Pancreas (tissue), 10 donors: ENCODE measurements at regions not wholly inside any gene's neighbourhood (a gene's known extent, or its start where the extent isn't known, plus 50 kb on each side); places are given as distances from the start of the nearest gene placed in this dataset.

Experiments used
- ATAC-seq, 4 donors: fragments of 200-7000 bp; cut with Tn5 transposase; one replicate each; pipeline versions ENCODE4 v1.8.0 to v1.9.1; 2020; ENCODE audit warnings: mild to moderate bottlenecking in 4 of 4, moderate library complexity in 4 of 4
- DNase-seq, 6 donors: peaks; one replicate each; pipeline ENCODE4 v3.0.0-alpha.2; 2020
- FAIRE-seq: peaks from 2 replicates; lab custom pipeline; 2012; peaks lifted over from hg19 to GRCh38; lab: Jason Lieb, UNC
- H3K27ac ChIP-seq, 4 donors: fragments of 200-600 bp; sonication (generic); 1 replicate in 3 of 4; 2 replicates in 1 of 4; pipeline versions ENCODE4 v1.5.0 to v1.8.0; 2020
- H3K27me3 ChIP-seq, 4 donors: fragments of 200-600 bp; one replicate each; pipeline ENCODE4 v1.8.0; 2021
- H3K36me3 ChIP-seq, 3 donors: fragments of 200-600 bp; sonication (generic) in 1 of 3; one replicate each; pipeline versions ENCODE4 v1.5.0 to v1.8.0; 2020 to 2021
- H3K4me1 ChIP-seq, 3 donors: fragments of 200-600 bp; one replicate each; pipeline ENCODE4 v1.8.0; 2021
- H3K4me3 ChIP-seq, 4 donors: fragments of 200-600 bp; sonication (generic) in 2 of 4; one replicate each; pipeline versions ENCODE4 v1.5.0 to v1.8.0; 2020 to 2021
- H3K9me3 ChIP-seq, 4 donors: fragments of 200-600 bp; one replicate each; pipeline ENCODE4 v1.8.0; 2021
- WGBS, 2 donors: extraction: QIAGEN DNeasy Blood & Tissue Kit; methylation state at CpG; one replicate each; pipeline ENCODE4 v1.1.7; 2013; 5-methylcytosine and 5-hydroxymethylcytosine counted together
- intact Hi-C, 3 donors: fragments of 100-400 bp; cut with DNase I; formaldehyde crosslinking; loops; one replicate each; pipeline versions ENCODE4 v1.11.1 to v1.14.2; 2022
- TF ChIP-seq, protein P1 (sequence below), 4 donors: fragments of 200-600 bp; sonication (generic) in 3 of 4; IDR thresholded peaks; one replicate each; pipeline versions ENCODE4 v1.5.0 to v1.8.0; 2021; ENCODE audit warnings: antibody characterized with exemption in 4 of 4
- donor health status: healthy with polysubstance abuse.
- donor health status: DM: no; HTN: no; CAD: no; lungs with moderate emphysema.
- donor health status: DM: no; HTN: no; CAD: no.
- donor health status: control.
- donor health status: control.
- donor health status: Bipolar disorder and iron deficiency.
- donor health status: DM: yes; HTN: yes; CAD: no.
- donor health status: DM: no; HTN: no; CAD: no.
- donor health status: DM: no; HTN: no; CAD: no.
- donor health status: DM: yes; HTN: yes; CAD: no.

DNA sequence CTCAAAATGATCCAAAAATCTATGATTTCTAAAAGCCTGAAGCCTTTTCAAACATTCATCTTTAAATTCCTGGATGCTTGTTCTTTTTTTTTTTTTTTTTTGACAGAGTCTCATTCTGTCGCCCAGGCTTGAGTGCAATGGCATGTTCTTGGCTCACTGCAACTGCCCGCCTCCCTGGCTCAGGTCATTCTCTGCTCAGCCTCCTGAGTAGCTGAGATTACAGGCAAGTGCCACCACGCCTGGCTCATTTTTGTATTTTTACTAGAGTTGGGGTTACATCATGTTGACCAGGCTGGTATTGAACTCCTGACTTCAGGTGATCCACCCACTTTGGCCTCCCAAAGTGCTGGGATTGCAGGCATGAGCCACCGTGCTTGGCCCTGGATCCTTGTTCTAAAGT, 649.5 kb downstream of the XIRP2 start:
- Histone ChIP-seq H3K27me3 (no peaks in the 10 kb centered on the region), H3K4me3 (no peak overlapping the region), H3K4me1 (no peaks in the 10 kb centered on the region), H3K9me3 (no peaks in the 10 kb centered on the region), H3K27ac (no peak overlapping the region), H3K36me3 (no peaks in the 10 kb centered on the region)
- TF ChIP-seq, protein P1, sequence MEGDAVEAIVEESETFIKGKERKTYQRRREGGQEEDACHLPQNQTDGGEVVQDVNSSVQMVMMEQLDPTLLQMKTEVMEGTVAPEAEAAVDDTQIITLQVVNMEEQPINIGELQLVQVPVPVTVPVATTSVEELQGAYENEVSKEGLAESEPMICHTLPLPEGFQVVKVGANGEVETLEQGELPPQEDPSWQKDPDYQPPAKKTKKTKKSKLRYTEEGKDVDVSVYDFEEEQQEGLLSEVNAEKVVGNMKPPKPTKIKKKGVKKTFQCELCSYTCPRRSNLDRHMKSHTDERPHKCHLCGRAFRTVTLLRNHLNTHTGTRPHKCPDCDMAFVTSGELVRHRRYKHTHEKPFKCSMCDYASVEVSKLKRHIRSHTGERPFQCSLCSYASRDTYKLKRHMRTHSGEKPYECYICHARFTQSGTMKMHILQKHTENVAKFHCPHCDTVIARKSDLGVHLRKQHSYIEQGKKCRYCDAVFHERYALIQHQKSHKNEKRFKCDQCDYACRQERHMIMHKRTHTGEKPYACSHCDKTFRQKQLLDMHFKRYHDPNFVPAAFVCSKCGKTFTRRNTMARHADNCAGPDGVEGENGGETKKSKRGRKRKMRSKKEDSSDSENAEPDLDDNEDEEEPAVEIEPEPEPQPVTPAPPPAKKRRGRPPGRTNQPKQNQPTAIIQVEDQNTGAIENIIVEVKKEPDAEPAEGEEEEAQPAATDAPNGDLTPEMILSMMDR (IDR thresholded peaks at IDR 0.05) = no peak
- intact Hi-C loops = no loop called here
- ATAC-seq (no peak), DNase-seq (no peak), FAIRE-seq (no peak)
- WGBS, 2 donors = 75 to 78% methylated on average over 4 of the region's 4 CpGs

DNA sequence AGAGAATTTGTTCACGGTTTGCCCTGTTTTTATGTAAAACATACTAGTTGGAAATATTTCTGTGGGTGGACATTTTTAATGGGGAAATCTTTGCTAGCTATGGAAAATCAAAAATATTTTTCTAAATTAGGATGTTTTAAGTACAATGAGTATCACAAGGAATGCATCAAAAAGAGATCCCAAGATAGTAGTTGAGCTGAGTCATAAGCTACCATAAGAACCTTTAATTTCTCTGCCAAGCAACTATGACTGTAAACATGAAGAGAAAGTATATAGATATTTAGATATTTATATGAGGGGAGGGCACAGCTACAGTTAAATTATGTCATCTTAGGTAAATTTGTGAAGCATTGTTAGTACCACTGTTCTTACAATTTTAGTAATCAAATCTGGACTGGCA, 646.2 kb downstream of the XIRP2 start:
- Histone ChIP-seq H3K27ac (no peak overlapping the region), H3K4me1 (no peaks in the 10 kb centered on the region), H3K27me3 (no peaks in the 10 kb centered on the region), H3K36me3 (no peaks in the 10 kb centered on the region), H3K9me3 (no peaks in the 10 kb centered on the region), H3K4me3 (no peak overlapping the region)
- TF ChIP-seq, protein P1 (IDR thresholded peaks at IDR 0.05) = no peak
- intact Hi-C loops = no loop called here
- ATAC-seq (no peak), DNase-seq (no peak), FAIRE-seq (no peak)
- 81 to 93% methylated on average over 1 of the region's 1 CpG for WGBS, 2 donors

DNA sequence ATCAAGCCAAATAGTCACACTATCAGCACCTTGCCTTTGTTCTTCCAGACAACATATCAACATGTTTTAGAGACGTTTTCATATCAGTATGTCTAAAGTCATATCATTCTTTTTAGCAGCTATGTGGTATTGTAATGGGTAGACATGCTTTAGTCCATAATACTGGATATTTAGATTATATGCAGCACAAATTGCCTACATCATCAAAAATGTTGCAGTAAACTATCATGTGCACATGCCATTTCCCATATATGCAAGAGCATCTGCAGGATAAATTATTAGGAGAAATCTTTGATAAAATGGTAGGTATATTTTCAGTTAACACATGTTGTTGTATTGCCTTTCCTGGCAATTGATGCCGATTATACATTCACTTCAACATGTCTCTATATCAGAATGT, 636.5 kb downstream of the XIRP2 start:
- no peak for ATAC-seq
- TF ChIP-seq, protein P1 (IDR thresholded peaks at IDR 0.05) = no peak
- intact Hi-C loops = no loop called here
- no peak for FAIRE-seq
- no peaks in the 10 kb centered on the region for H3K9me3 ChIP-seq
- H3K27me3 ChIP-seq = no peaks in the 10 kb centered on the region
- DNase-seq = no peak
- 56 to 57% methylated on average over 2 of the region's 2 CpGs for WGBS, 2 donors
- no peak overlapping the region for H3K27ac ChIP-seq
- H3K4me3 ChIP-seq = no peak overlapping the region
- H3K36me3 ChIP-seq = no peaks in the 10 kb centered on the region
- no peaks in the 10 kb centered on the region for H3K4me1 ChIP-seq

DNA sequence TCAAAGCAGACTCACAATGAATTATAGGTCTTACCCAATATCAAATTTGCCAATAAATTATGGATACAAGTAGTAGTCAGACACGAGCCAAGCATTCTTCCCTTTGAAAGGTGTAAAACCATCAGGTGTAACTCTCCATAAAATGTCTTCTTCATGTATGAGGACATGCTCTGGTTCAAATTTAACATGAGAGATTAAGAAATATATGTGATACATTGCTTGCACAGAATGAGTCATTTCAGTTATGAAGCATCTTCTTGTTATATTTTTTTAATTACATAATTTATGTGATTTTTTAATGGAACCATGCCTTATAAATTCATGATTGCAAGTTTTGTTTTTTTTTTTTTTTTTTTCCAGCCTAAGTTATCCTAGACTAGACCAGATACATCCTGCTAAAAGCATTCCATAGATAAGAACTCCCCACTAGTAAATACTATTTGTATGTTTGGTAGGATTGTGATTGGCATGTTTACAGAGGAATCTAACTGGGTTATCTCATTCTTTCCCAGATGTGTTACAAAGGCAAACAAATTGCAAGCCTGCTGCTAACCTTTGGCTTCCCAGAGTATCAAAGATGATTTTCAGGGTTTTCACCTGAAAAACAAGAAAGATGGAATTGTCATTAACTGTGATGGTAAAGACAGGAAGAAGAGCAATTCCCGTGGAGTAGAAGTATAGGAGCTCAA, 621.9 kb downstream of the XIRP2 start:
- no peak for FAIRE-seq
- H3K4me3 ChIP-seq = no peak overlapping the region
- no peaks in the 10 kb centered on the region for H3K27me3 ChIP-seq
- intact Hi-C loops = no loop called here
- WGBS, 2 donors = 57 to 58% methylated on average over 2 of the region's 2 CpGs
- no peak for DNase-seq
- no peak overlapping the region for H3K27ac ChIP-seq
- ATAC-seq = no peak
- H3K9me3 ChIP-seq = no peaks in the 10 kb centered on the region
- TF ChIP-seq, protein P1 (IDR thresholded peaks at IDR 0.05) = no peak
- no peaks in the 10 kb centered on the region for H3K4me1 ChIP-seq
- H3K36me3 ChIP-seq = no peaks in the 10 kb centered on the region

DNA sequence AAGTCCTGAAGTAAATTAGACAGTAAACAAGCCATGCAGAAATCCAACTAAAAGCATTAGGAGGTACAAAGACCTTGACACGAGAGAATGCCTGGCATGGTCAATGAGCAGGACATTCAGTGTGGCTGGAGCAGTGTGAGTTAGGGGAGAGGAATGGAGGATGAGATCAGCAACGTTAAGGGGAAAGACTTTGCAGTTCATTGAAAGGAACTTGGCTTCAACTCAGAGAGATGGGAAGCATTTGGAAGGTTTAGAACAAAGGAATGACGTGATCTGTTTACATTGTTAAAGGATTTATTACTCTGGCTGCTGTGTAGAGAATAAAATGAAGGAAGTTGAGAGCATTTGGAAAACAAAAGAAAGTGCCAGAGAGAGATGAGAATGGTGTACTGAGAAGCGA, 621.3 kb downstream of the XIRP2 start:
- DNase-seq (no peak), FAIRE-seq (no peak), ATAC-seq (peak in 1 of 4 donors; percentile 34)
- H3K4me3 ChIP-seq = no peak overlapping the region
- WGBS, 2 donors = 37 to 46% methylated on average over 4 of the region's 4 CpGs
- no peaks in the 10 kb centered on the region for H3K27me3 ChIP-seq
- H3K9me3 ChIP-seq = no peaks in the 10 kb centered on the region
- TF ChIP-seq, protein P1 (IDR thresholded peaks at IDR 0.05) = no peak
- no peaks in the 10 kb centered on the region for H3K36me3 ChIP-seq
- no peaks in the 10 kb centered on the region for H3K4me1 ChIP-seq
- intact Hi-C loops = no loop called here
- no peak overlapping the region for H3K27ac ChIP-seq
